GM12891 (cell line): ENCODE measurements at regions not wholly inside any gene's neighbourhood (a gene's known extent, or its start where the extent isn't known, plus 50 kb on each side); places are given as distances from the start of the nearest gene placed in this dataset.

ENCODE experiments used
- POLR2A ChIP-seq: IDR thresholded peaks from 2 replicates; pipeline ENCODE4 v1.6.1; 2011; ENCODE audit warnings: low read depth, low read length, control low read depth
- POLR2AphosphoS5 ChIP-seq: IDR thresholded peaks from 2 replicates; pipeline ENCODE4 v1.6.1; 2011; ENCODE audit warnings: low read depth, low read length, control low read depth
- POU2F2 ChIP-seq: IDR thresholded peaks from 2 replicates; pipeline ENCODE4 v1.6.1; 2011; ENCODE audit warnings: low read depth, mild to moderate bottlenecking, control low read depth, low read length, moderate library complexity
- SPI1 ChIP-seq: IDR thresholded peaks from 2 replicates; pipeline ENCODE4 v1.6.1; 2011; ENCODE audit warnings: low read depth, low read length, control low read depth
- TAF1 ChIP-seq: IDR thresholded peaks from 2 replicates; pipeline ENCODE4 v1.6.1; 2011; ENCODE audit warnings: low read depth, low read length, control low read depth

- TF ChIP-seq POLR2AphosphoS5 = no peak
- no peak for TF ChIP-seq POU2F2
- no peak for TF ChIP-seq POLR2A
- TF ChIP-seq TAF1 = no peak
- no peak for TF ChIP-seq SPI1
These were observed 471.5 kb downstream of the CDH8 start for GRCh38 chr16:61564716-61565115.
